ENCODE measurements at regions not wholly inside any gene's neighbourhood (a gene's known extent, or its start where the extent isn't known, plus 50 kb on each side); places are given as distances from the start of the nearest gene placed in this dataset.

DNA sequence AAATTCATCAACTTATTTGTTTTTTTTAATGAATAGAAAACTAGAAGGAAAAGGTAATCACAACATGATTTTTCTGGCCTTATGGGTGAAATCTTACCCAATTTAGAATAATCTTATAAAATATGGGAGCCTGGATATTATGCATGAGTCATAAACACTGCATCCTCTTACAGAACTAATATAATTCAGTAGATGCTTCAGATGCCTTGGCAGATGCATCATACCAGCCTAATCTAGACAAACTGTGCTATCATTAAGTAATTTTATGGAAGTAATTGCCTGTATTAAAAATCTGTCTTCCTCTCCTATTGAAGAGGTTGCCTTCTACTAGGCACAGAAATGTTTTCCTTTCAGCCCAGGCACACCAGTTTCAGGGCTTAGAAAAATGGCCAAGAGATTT lies 2384.6 kb upstream of the WWC1 start (continued):
- TF ChIP-seq, protein P1, sequence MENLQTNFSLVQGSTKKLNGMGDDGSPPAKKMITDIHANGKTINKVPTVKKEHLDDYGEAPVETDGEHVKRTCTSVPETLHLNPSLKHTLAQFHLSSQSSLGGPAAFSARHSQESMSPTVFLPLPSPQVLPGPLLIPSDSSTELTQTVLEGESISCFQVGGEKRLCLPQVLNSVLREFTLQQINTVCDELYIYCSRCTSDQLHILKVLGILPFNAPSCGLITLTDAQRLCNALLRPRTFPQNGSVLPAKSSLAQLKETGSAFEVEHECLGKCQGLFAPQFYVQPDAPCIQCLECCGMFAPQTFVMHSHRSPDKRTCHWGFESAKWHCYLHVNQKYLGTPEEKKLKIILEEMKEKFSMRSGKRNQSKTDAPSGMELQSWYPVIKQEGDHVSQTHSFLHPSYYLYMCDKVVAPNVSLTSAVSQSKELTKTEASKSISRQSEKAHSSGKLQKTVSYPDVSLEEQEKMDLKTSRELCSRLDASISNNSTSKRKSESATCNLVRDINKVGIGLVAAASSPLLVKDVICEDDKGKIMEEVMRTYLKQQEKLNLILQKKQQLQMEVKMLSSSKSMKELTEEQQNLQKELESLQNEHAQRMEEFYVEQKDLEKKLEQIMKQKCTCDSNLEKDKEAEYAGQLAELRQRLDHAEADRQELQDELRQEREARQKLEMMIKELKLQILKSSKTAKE (IDR thresholded peaks at IDR 0.05; ENCODE audit: low read depth, poor library complexity, severe bottlenecking), result no peak
- TF ChIP-seq, protein P2, sequence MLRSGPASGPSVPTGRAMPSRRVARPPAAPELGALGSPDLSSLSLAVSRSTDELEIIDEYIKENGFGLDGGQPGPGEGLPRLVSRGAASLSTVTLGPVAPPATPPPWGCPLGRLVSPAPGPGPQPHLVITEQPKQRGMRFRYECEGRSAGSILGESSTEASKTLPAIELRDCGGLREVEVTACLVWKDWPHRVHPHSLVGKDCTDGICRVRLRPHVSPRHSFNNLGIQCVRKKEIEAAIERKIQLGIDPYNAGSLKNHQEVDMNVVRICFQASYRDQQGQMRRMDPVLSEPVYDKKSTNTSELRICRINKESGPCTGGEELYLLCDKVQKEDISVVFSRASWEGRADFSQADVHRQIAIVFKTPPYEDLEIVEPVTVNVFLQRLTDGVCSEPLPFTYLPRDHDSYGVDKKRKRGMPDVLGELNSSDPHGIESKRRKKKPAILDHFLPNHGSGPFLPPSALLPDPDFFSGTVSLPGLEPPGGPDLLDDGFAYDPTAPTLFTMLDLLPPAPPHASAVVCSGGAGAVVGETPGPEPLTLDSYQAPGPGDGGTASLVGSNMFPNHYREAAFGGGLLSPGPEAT (IDR thresholded peaks at IDR 0.05; ENCODE audit: low read depth), result no peak
- TF ChIP-seq, protein P3, sequence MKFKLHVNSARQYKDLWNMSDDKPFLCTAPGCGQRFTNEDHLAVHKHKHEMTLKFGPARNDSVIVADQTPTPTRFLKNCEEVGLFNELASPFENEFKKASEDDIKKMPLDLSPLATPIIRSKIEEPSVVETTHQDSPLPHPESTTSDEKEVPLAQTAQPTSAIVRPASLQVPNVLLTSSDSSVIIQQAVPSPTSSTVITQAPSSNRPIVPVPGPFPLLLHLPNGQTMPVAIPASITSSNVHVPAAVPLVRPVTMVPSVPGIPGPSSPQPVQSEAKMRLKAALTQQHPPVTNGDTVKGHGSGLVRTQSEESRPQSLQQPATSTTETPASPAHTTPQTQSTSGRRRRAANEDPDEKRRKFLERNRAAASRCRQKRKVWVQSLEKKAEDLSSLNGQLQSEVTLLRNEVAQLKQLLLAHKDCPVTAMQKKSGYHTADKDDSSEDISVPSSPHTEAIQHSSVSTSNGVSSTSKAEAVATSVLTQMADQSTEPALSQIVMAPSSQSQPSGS (IDR thresholded peaks at IDR 0.05; ENCODE audit: low read length), result no peak

DNA sequence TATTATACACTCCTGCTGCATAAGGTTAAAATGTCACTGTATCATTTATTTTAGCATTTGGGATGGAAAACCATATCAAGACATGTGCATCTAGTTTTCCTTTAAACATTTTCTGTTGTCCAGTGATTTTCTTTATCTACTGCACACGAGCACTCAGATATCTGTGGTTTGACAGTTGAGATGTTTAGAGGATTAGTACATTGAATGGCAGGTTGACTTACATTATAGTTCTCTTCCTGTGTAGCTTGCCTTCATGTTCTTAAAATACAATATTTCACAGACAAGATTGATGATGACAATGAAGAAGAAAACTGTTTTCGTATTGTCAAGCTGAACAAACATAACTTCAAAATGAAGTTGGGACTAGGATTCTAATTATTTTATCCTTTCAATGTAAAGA lies 2378.4 kb upstream of the WWC1 start:
- no TSS peak for BruUV-seq (replicated peaks)
- Histone ChIP-seq H2AFZ (ENCODE audit: control insufficient read depth, low read depth, low read length) (no peak overlapping the region), H3K79me2 (ENCODE audit: control insufficient read depth, insufficient read depth, low read length) (no peaks in the 10 kb centered on the region), H3K27ac (ENCODE audit: control insufficient read depth, insufficient read depth) (no peak overlapping the region), H3K4me2 (ENCODE audit: control insufficient read depth, insufficient read depth) (no peak overlapping the region), H3K36me3 (ENCODE audit: control insufficient read depth in 2 of 2, insufficient read depth in 2 of 2, low read length in 1 of 2) (no peaks in the 10 kb centered on the region), H3K4me1 (ENCODE audit: control insufficient read depth, insufficient read depth, low read length) (no peaks in the 10 kb centered on the region), H3K9ac (ENCODE audit: control insufficient read depth, insufficient read depth, low read length) (no peak overlapping the region), H3K27me3 (replicated peaks in 1 of 2; ENCODE audit: control insufficient read depth in 2 of 2, insufficient read depth in 2 of 2, low read length in 1 of 2) (no peaks in the 10 kb centered on the region), H4K20me1 (ENCODE audit: control insufficient read depth, insufficient read depth) (no peaks in the 10 kb centered on the region), H3K4me3 (no peak overlapping the region), H3K9me3 (replicated peaks; ENCODE audit: control insufficient read depth, insufficient read depth, low read length) (no peaks in the 10 kb centered on the region; the same call in 2 of the 3 replicates)
- DNase-seq (ENCODE audit: low read depth, low spot score) (no peak), ATAC-seq (no peak), FAIRE-seq (no peak)
- intact Hi-C loops (cut with micrococcal nuclease; ENCODE audit: unreplicated experiment), result no loop called here
- ChIA-PET POLR2A (no interaction called here), SMC1A (ENCODE audit: uncharacterized antibody, unreplicated experiment) (no interaction called here), CTCF (no interaction called here), RAD21 (ENCODE audit: unreplicated experiment) (no interaction called here)
- in situ Hi-C loops (cut with MboI), result no loop called here
- WGBS (ENCODE audit: insufficient coverage, insufficient replicate concordance, low lambda C conversion rate, missing lambda C conversion rate), result 10% methylated on average over 2 of the region's 2 CpGs
- TF ChIP-seq, protein P4, sequence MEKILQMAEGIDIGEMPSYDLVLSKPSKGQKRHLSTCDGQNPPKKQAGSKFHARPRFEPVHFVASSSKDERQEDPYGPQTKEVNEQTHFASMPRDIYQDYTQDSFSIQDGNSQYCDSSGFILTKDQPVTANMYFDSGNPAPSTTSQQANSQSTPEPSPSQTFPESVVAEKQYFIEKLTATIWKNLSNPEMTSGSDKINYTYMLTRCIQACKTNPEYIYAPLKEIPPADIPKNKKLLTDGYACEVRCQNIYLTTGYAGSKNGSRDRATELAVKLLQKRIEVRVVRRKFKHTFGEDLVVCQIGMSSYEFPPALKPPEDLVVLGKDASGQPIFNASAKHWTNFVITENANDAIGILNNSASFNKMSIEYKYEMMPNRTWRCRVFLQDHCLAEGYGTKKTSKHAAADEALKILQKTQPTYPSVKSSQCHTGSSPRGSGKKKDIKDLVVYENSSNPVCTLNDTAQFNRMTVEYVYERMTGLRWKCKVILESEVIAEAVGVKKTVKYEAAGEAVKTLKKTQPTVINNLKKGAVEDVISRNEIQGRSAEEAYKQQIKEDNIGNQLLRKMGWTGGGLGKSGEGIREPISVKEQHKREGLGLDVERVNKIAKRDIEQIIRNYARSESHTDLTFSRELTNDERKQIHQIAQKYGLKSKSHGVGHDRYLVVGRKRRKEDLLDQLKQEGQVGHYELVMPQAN (conservative IDR thresholded peaks at IDR 0.05), result no peak
- no peak for TF ChIP-seq TBL1XR1 (IDR thresholded peaks at IDR 0.05; ENCODE audit: low read depth, low read length)
- no peak for TF ChIP-seq POU2F2 (IDR thresholded peaks at IDR 0.05; ENCODE audit: borderline replicate concordance, low read depth, low read length)
- TF ChIP-seq NFYB (IDR thresholded peaks at IDR 0.05; ENCODE audit: insufficient read depth, low read depth, low read length), result no peak
- TF ChIP-seq TARDBP (IDR thresholded peaks at IDR 0.05; ENCODE audit: borderline replicate concordance), result no peak
- no peak for TF ChIP-seq HDAC6 (IDR thresholded peaks at IDR 0.05; ENCODE audit: unreplicated experiment)
- TF ChIP-seq HCFC1 (IDR thresholded peaks at IDR 0.05; ENCODE audit: low read length), result no peak
- no peak for TF ChIP-seq ZSCAN29 (IDR thresholded peaks at IDR 0.05)
- no peak for TF ChIP-seq BMI1 (IDR thresholded peaks at IDR 0.05; ENCODE audit: borderline replicate concordance)
- TF ChIP-seq SMC3 (IDR thresholded peaks at IDR 0.05; ENCODE audit: borderline replicate concordance, low read length), result no peak
- no peak for TF ChIP-seq EGR1 (IDR thresholded peaks at IDR 0.05; ENCODE audit: borderline replicate concordance in 1 of 2, low read depth in 2 of 2, low read length in 2 of 2)
- TF ChIP-seq WRNIP1 (IDR thresholded peaks at IDR 0.05; ENCODE audit: borderline replicate concordance, low read depth, low read length), result no peak
- no peak for TF ChIP-seq POLR2AphosphoS5 (IDR thresholded peaks at IDR 0.05; ENCODE audit: low read length)
- no peak for TF ChIP-seq IKZF1 (conservative IDR thresholded peaks at IDR 0.05)
- TF ChIP-seq NFYA (IDR thresholded peaks at IDR 0.05; ENCODE audit: borderline replicate concordance, low read depth, low read length), result no peak

All from GM12878 (cell line).